ENCODE measurements at regions not wholly inside any gene's neighbourhood (a gene's known extent, or its start where the extent isn't known, plus 50 kb on each side); places are given as distances from the start of the nearest gene placed in this dataset.

DNA sequence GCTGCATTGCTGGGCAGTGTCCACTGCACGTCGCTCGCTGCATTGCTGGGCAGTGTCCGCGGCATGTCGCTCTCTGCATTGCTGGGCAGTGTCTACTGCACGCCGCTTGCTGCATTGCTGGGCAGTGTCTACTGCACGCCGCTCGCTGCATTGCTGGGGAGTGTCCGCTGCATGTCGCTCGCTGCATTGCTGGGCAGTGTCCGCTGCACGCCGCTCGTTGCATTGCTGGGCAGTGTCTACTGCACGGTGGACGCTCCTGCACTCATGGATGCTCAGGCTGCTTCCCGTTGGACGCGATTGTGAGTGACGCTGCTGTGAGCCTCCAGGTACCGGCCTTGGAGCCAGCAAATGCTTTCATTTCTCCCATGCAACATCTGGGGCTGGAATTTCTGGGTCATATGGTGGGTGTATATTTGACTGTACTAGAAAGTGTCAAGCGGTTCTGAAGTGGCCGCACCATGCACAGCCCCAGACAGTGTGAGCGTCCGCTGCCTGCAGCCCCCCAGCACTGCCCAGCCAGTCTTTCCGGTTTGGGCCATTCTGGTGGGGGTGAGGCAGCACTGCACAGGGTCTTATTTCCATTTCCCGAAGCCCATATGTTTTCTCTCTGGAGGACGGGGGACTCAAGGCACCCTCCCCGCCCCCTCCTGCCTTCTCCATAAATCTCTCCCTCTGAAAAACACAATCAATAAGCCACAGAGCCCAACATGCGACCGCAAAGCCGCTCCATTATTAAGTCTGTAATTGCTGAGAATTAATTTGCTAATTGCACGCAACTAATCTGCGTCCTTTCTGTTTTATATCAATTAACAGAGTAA is 97.4 kb downstream of the YTHDF1 start:
- Mint-ChIP-seq H3K27me3 (ENCODE audit: insufficient read depth) (peaks cover 21% of the 10 kb centered on the region), H3K36me3 (ENCODE audit: low read depth) (no peaks in the 10 kb centered on the region), H3K9me3 (no peaks in the 10 kb centered on the region), H3K27ac (no peak overlapping the region), H3K4me1 (no peaks in the 10 kb centered on the region), H3K4me3 (no peak overlapping the region)
- Histone ChIP-seq H3K9ac (ENCODE audit: extremely low read depth, low read length, poor library complexity, severe bottlenecking) (no peak overlapping the region), H3K4me1 (ENCODE audit: control insufficient read depth, insufficient read depth, low read length) (no peaks in the 10 kb centered on the region), H3K9me3 (ENCODE audit: control insufficient read depth, low read length) (no peaks in the 10 kb centered on the region), H3K27me3 (ENCODE audit: control insufficient read depth, insufficient read depth, low read length, poor library complexity, severe bottlenecking) (peaks cover 30% of the 10 kb centered on the region), H3K27ac (ENCODE audit: low read depth, low read length) (no peak overlapping the region), H3K36me3 (ENCODE audit: control insufficient read depth, insufficient read depth, low read length) (no peaks in the 10 kb centered on the region), H3K4me3 (ENCODE audit: low read length) (no peak overlapping the region)
- 89 to 93% methylated on average over 35 to 38 of the region's 38 CpGs for WGBS, 2 experiments (ENCODE audit: insufficient coverage in 1 of 2, insufficient read length in 1 of 2)
- TF ChIP-seq, protein P1, sequence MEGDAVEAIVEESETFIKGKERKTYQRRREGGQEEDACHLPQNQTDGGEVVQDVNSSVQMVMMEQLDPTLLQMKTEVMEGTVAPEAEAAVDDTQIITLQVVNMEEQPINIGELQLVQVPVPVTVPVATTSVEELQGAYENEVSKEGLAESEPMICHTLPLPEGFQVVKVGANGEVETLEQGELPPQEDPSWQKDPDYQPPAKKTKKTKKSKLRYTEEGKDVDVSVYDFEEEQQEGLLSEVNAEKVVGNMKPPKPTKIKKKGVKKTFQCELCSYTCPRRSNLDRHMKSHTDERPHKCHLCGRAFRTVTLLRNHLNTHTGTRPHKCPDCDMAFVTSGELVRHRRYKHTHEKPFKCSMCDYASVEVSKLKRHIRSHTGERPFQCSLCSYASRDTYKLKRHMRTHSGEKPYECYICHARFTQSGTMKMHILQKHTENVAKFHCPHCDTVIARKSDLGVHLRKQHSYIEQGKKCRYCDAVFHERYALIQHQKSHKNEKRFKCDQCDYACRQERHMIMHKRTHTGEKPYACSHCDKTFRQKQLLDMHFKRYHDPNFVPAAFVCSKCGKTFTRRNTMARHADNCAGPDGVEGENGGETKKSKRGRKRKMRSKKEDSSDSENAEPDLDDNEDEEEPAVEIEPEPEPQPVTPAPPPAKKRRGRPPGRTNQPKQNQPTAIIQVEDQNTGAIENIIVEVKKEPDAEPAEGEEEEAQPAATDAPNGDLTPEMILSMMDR (conservative IDR thresholded peaks at IDR 0.05) = no peak
- DNase-seq = no peak

DNA sequence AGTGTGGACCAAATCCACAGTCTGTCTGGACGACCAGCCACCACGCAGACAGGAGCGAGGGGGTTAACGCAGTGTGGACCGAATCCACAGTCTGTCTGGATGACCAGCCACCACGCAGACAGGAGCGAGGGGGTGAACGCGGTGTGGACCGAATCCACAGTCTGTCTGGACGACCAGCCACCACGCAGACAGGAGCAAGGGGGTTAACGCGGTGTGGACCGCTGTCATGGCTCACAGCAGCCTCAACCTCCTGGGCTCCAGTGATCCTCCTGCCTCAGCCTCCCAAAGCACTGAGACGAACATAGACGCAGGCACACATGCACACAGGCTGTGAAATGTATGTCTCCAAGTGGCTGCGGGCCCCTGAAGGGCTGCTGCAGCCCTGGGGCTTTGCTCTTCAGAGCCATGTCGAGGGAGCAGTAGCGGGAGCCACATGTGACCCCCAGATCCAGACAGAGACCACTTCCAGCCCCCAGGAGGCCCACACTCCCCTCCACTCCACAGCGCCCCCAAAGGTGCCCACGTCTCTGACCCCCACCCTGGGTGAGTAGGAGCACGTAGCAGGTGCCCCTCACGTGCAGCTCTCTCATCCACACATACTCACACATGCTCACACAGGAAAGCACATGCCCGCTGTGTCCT is 98.1 kb downstream of the YTHDF1 start:
- H3K4me3 ChIP-seq (ENCODE audit: low read length) = no peak overlapping the region
- H3K4me1 ChIP-seq (ENCODE audit: control insufficient read depth, insufficient read depth, low read length) = no peaks in the 10 kb centered on the region
- no peaks in the 10 kb centered on the region for H3K9me3 Mint-ChIP-seq
- H3K27ac ChIP-seq (ENCODE audit: low read depth, low read length) = no peak overlapping the region
- H3K36me3 Mint-ChIP-seq (ENCODE audit: low read depth) = no peaks in the 10 kb centered on the region
- DNase-seq = no peak
- H3K36me3 ChIP-seq (ENCODE audit: control insufficient read depth, insufficient read depth, low read length) = no peaks in the 10 kb centered on the region
- no peaks in the 10 kb centered on the region for H3K4me1 Mint-ChIP-seq
- no peaks in the 10 kb centered on the region for H3K9me3 ChIP-seq (ENCODE audit: control insufficient read depth, low read length)
- 80 to 85% methylated on average over 17 to 25 of the region's 25 CpGs for WGBS, 2 experiments (ENCODE audit: insufficient coverage in 1 of 2, insufficient read length in 1 of 2)
- H3K4me3 Mint-ChIP-seq = no peak overlapping the region
- TF ChIP-seq, protein P1 (conservative IDR thresholded peaks at IDR 0.05) = no peak
- H3K27me3 Mint-ChIP-seq (ENCODE audit: insufficient read depth) = peaks cover 21% of the 10 kb centered on the region
- H3K27me3 ChIP-seq (ENCODE audit: control insufficient read depth, insufficient read depth, low read length, poor library complexity, severe bottlenecking) = peaks cover 30% of the 10 kb centered on the region
- no peak overlapping the region for H3K27ac Mint-ChIP-seq
- no peak overlapping the region for H3K9ac ChIP-seq (ENCODE audit: extremely low read depth, low read length, poor library complexity, severe bottlenecking)

DNA sequence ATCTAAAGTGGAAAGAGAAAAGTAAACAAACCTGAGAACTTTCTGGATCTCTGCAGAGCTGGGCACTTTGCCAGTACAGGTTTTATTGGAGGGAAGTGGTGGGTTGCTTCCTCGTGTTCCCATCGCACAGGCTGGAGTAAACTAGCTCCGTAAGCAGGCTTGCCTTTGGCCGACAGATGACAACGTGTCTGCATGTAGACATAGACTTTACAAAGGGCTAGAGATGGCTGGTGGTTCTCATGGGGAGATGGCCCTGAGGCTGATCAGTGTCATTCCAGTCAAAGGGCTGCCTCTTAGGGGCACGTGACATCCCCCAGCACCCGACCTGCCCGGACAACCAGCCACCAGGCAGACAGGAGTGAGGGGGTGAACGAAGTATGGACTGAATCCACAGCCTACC is 98.8 kb downstream of the YTHDF1 start:
- no peak overlapping the region for H3K27ac ChIP-seq (ENCODE audit: low read depth, low read length)
- peaks cover 30% of the 10 kb centered on the region for H3K27me3 ChIP-seq (ENCODE audit: control insufficient read depth, insufficient read depth, low read length, poor library complexity, severe bottlenecking)
- H3K36me3 ChIP-seq (ENCODE audit: control insufficient read depth, insufficient read depth, low read length) = no peaks in the 10 kb centered on the region
- Mint-ChIP-seq H3K9me3 (no peaks in the 10 kb centered on the region), H3K27me3 (ENCODE audit: insufficient read depth) (peaks cover 21% of the 10 kb centered on the region), H3K27ac (no peak overlapping the region), H3K4me1 (no peaks in the 10 kb centered on the region), H3K4me3 (no peak overlapping the region), H3K36me3 (ENCODE audit: low read depth) (no peaks in the 10 kb centered on the region)
- H3K4me1 ChIP-seq (ENCODE audit: control insufficient read depth, insufficient read depth, low read length) = no peaks in the 10 kb centered on the region
- no peak for DNase-seq
- H3K4me3 ChIP-seq (ENCODE audit: low read length) = no peak overlapping the region
- TF ChIP-seq, protein P1 (conservative IDR thresholded peaks at IDR 0.05) = no peak
- WGBS, 2 experiments (ENCODE audit: insufficient coverage in 1 of 2, insufficient read length in 1 of 2) = 57 to 80% methylated on average over 6 to 9 of the region's 9 CpGs
- H3K9me3 ChIP-seq (ENCODE audit: control insufficient read depth, low read length) = no peaks in the 10 kb centered on the region
- H3K9ac ChIP-seq (ENCODE audit: extremely low read depth, low read length, poor library complexity, severe bottlenecking) = no peak overlapping the region
